HG03439 (cell line): ENCODE measurements at regions not wholly inside any gene's neighbourhood (a gene's known extent, or its start where the extent isn't known, plus 50 kb on each side); places are given as distances from the start of the nearest gene placed in this dataset.

Experiments
- ATAC-seq: cut with Tn5 transposase; IDR thresholded peaks from one replicate; pipeline ENCODE4 v1.9.1; 2021; ENCODE audit warnings: mild to moderate bottlenecking, moderate library complexity; ENCODE audit not compliant: unreplicated experiment

- ATAC-seq = no peak
Observed at GRCh38 chr12:84745127-84745526, 167.5 kb downstream of the SLC6A15 start.

GRCh38 chr12:84741692-84742091 is 170.9 kb downstream of the SLC6A15 start:
- ATAC-seq = no peak

GRCh38 chr12:84741031-84741430 is 171.6 kb downstream of the SLC6A15 start:
- ATAC-seq = no peak

- ATAC-seq = no peak
Observed at GRCh38 chr12:84740602-84741001, 172.0 kb downstream of the SLC6A15 start.

- ATAC-seq = no peak
Observed at GRCh38 chr12:84738481-84738972, 174.1 kb downstream of the SLC6A15 start.

- ATAC-seq = no peak
Observed at GRCh38 chr12:84732828-84733340, 179.7 kb downstream of the SLC6A15 start.

- ATAC-seq = no peak
Observed at GRCh38 chr12:84730561-84731162, 181.9 kb downstream of the SLC6A15 start.

- ATAC-seq = no peak
Observed at GRCh38 chr12:84727961-84728360, 184.6 kb downstream of the SLC6A15 start.

- no peak for ATAC-seq
Observed at GRCh38 chr12:84726780-84727179, 185.8 kb downstream of the SLC6A15 start.

GRCh38 chr12:84723988-84724387 is 188.6 kb downstream of the SLC6A15 start:
- no peak for ATAC-seq

- ATAC-seq = no peak
Observed at GRCh38 chr12:84719997-84720396, 192.6 kb downstream of the SLC6A15 start.

- no peak for ATAC-seq
Observed at GRCh38 chr12:84718906-84719305, 193.7 kb downstream of the SLC6A15 start.

- no peak for ATAC-seq
Observed at GRCh38 chr12:84712747-84713146, 199.9 kb downstream of the SLC6A15 start.

- ATAC-seq = no peak
Observed at GRCh38 chr12:84706374-84706773, 206.2 kb downstream of the SLC6A15 start.

GRCh38 chr12:84704856-84705255 is 207.7 kb downstream of the SLC6A15 start:
- ATAC-seq = no peak

- ATAC-seq = no peak
Observed at GRCh38 chr12:84702001-84702400, 210.6 kb downstream of the SLC6A15 start.

GRCh38 chr12:84701041-84701440 is 211.6 kb downstream of the SLC6A15 start:
- no peak for ATAC-seq

GRCh38 chr12:84698576-84699333 is 213.8 kb downstream of the SLC6A15 start:
- ATAC-seq = no peak

- no peak for ATAC-seq
Observed at GRCh38 chr12:84696908-84697540, 215.6 kb downstream of the SLC6A15 start.

- no peak for ATAC-seq
Observed at GRCh38 chr12:84696281-84696680, 216.3 kb downstream of the SLC6A15 start.

- no peak for ATAC-seq
Observed at GRCh38 chr12:84694116-84694515, 218.5 kb downstream of the SLC6A15 start.

- no peak for ATAC-seq
Observed at GRCh38 chr12:84692071-84692470, 220.5 kb downstream of the SLC6A15 start.
